ENCODE measurements at regions not wholly inside any gene's neighbourhood (a gene's known extent, or its start where the extent isn't known, plus 50 kb on each side); places are given as distances from the start of the nearest gene placed in this dataset.

DNA sequence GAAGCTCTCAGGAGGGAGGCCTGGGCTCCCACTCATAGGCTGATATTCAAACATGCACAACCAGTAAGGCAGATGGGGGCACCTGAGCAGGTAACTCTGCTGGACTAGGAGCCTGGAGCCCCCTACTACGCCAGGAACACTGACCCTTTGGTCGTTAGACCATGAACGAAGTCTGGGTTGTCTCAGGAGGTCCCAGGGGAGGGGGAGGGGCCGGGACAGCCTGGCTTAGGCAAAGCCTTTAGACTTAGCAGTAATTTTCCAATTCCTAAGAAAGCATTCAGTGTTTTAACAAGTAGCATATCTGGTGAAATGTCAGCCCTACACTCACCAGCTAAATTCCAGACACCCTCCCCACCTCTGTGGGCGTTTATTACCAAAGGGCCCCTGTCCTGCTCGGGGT, 67.4 kb upstream of the ST8SIA2 start:
- no peak overlapping the region for H3K4me3 ChIP-seq (replicated peaks; ENCODE audit: low read depth, low read length)
- DNase-seq (ENCODE audit: extremely low read depth, insufficient read length): no peak
- no peaks in the 10 kb centered on the region for H3K36me3 ChIP-seq (ENCODE audit: control insufficient read depth, insufficient read depth, low read length)
- no peaks in the 10 kb centered on the region; the same call in 1 of the 2 replicates for H3K27me3 ChIP-seq (replicated peaks; ENCODE audit: control insufficient read depth, insufficient read depth, low read length)
- TF ChIP-seq, protein P1, sequence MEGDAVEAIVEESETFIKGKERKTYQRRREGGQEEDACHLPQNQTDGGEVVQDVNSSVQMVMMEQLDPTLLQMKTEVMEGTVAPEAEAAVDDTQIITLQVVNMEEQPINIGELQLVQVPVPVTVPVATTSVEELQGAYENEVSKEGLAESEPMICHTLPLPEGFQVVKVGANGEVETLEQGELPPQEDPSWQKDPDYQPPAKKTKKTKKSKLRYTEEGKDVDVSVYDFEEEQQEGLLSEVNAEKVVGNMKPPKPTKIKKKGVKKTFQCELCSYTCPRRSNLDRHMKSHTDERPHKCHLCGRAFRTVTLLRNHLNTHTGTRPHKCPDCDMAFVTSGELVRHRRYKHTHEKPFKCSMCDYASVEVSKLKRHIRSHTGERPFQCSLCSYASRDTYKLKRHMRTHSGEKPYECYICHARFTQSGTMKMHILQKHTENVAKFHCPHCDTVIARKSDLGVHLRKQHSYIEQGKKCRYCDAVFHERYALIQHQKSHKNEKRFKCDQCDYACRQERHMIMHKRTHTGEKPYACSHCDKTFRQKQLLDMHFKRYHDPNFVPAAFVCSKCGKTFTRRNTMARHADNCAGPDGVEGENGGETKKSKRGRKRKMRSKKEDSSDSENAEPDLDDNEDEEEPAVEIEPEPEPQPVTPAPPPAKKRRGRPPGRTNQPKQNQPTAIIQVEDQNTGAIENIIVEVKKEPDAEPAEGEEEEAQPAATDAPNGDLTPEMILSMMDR (IDR thresholded peaks at IDR 0.05; ENCODE audit: insufficient read depth, low read length, poor library complexity, severe bottlenecking): no peak

DNA sequence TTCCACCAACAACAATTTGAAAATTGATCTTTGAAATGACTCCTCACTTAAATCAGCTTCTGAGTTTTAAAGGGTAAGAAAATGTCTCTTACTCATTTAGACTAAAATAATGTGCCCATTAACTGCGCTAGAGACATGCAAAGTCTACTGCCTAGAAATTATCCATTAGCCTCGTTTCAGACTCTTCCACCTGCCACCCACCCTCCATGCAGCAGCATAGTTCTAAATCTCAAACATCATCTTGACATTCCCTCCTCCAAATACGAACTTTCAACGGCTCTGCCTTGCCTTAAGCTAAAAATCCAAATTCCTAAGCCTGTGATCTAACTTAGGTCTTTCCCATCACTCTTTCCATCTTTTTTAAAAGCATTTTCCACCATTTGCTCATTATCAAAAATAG, 66.6 kb upstream of the ST8SIA2 start:
- DNase-seq (ENCODE audit: extremely low read depth, insufficient read length): no peak
- TF ChIP-seq, protein P1 (IDR thresholded peaks at IDR 0.05; ENCODE audit: insufficient read depth, low read length, poor library complexity, severe bottlenecking): no peak
- no peak overlapping the region for H3K4me3 ChIP-seq (replicated peaks; ENCODE audit: low read depth, low read length)
- no peaks in the 10 kb centered on the region; the same call in 1 of the 2 replicates for H3K27me3 ChIP-seq (replicated peaks; ENCODE audit: control insufficient read depth, insufficient read depth, low read length)
- no peaks in the 10 kb centered on the region for H3K36me3 ChIP-seq (ENCODE audit: control insufficient read depth, insufficient read depth, low read length)

DNA sequence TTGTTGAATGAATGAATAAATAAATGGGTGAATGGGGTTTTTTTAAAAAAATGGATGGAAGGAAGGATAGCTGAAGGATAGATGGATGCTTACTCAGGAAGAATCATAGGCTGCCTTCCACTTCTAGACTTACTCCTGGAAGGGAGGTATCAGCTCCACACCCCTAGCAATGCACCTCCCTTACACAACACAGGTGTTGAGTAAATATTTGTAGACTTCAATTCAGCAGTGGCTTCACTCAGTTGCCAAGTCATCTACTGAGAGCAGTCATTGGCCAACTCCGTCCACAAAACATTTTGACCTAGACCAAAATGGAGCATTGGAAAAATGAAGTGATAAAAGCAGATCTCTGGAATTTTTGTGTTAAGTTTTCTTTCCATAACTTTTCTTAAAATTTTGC, 65.5 kb upstream of the ST8SIA2 start:
- TF ChIP-seq, protein P1 (IDR thresholded peaks at IDR 0.05; ENCODE audit: insufficient read depth, low read length, poor library complexity, severe bottlenecking): no peak
- no peaks in the 10 kb centered on the region; the same call in 1 of the 2 replicates for H3K27me3 ChIP-seq (replicated peaks; ENCODE audit: control insufficient read depth, insufficient read depth, low read length)
- no peaks in the 10 kb centered on the region for H3K36me3 ChIP-seq (ENCODE audit: control insufficient read depth, insufficient read depth, low read length)
- no peak overlapping the region for H3K4me3 ChIP-seq (replicated peaks; ENCODE audit: low read depth, low read length)
- no peak for DNase-seq (ENCODE audit: extremely low read depth, insufficient read length)

DNA sequence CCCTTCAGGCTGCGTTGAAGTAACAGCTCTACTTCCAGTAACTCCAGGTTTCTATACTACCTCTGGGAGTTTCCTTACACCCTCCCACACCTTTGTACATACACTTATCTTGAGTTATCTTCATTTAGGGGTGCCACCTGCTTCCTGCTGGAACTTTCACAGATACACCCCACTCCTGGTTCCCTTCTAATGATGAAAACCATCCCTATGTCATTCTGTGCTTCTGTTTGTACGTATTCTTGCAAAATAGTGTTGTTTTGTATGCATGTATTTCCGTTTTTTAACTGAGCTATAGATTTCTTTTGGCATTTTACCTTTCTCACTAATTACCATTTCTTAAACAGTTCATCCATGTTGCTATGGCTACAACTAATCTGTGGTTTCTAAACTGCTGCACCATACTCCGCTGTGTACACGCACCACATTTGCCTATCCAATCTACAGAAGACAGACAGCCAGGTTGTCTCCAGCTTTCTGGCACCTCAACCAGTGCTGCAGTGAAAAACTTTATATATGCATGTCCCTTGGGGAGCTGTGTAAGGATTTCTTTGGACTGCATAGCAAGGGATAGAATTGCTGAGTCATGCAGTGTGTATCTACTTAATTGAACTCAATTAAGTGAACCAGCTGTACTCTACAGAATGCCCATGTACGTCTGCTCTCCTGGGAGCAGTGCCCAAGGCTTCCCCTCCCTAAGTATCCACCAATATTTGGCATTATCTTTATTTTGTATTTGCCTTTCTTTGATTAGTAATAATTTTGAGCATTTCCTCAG, 61.4 kb upstream of the ST8SIA2 start:
- no peak for DNase-seq (ENCODE audit: extremely low read depth, insufficient read length)
- Histone ChIP-seq H3K4me3 (replicated peaks; ENCODE audit: low read depth, low read length) (no peak overlapping the region), H3K27me3 (replicated peaks; ENCODE audit: control insufficient read depth, insufficient read depth, low read length) (no peaks in the 10 kb centered on the region; the same call in 1 of the 2 replicates), H3K36me3 (ENCODE audit: control insufficient read depth, insufficient read depth, low read length) (no peaks in the 10 kb centered on the region)
- TF ChIP-seq, protein P1 (IDR thresholded peaks at IDR 0.05; ENCODE audit: insufficient read depth, low read length, poor library complexity, severe bottlenecking): no peak

DNA sequence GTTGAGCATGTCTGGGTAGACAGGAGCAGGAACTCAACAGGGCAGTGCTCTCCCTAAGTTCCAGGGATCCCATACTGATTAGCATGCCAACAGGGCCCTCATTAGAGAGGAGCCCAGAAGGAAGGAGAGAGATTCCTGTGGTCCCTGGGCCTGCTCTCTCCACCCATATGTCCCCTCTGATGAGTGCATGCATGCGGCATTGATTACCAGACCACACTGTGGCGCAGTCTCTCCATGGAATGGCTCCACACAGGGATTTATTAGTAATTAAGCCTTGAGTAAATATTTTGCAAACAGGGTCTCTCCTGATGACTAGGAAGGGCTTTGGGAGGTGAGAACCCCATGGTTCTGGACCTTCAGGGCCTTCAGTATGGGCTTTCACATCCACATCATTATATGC, 60.0 kb upstream of the ST8SIA2 start:
- TF ChIP-seq, protein P1 (IDR thresholded peaks at IDR 0.05; ENCODE audit: insufficient read depth, low read length, poor library complexity, severe bottlenecking): no peak
- Histone ChIP-seq H3K27me3 (replicated peaks; ENCODE audit: control insufficient read depth, insufficient read depth, low read length) (no peaks in the 10 kb centered on the region; the same call in none of the 2 replicates), H3K36me3 (ENCODE audit: control insufficient read depth, insufficient read depth, low read length) (no peaks in the 10 kb centered on the region), H3K4me3 (replicated peaks; ENCODE audit: low read depth, low read length) (no peak overlapping the region)
- DNase-seq (ENCODE audit: extremely low read depth, insufficient read length): no peak

All from GM06990 (cell line).